ENCODE measurements at regions not wholly inside any gene's neighbourhood (a gene's known extent, or its start where the extent isn't known, plus 50 kb on each side); places are given as distances from the start of the nearest gene placed in this dataset.
"Not testable (repeated sequence)": the region's sequence is repeated elsewhere in the genome, so short reads cannot be mapped to it uniquely, and the experiment has no call there.

- Histone ChIP-seq H3K9ac (ENCODE audit: low read depth, low read length) (no peak overlapping the region), H3K4me1 (ENCODE audit: control insufficient read depth, insufficient read depth, low read length) (no peaks in the 10 kb centered on the region), H3K9me3 (ENCODE audit: control insufficient read depth, insufficient read depth, low read length) (no peaks in the 10 kb centered on the region), H3K4me3 (ENCODE audit: low read depth, low read length) (no peak overlapping the region), H3K36me3 (ENCODE audit: control insufficient read depth, insufficient read depth, low read length) (no peaks in the 10 kb centered on the region), H3K27me3 (ENCODE audit: control insufficient read depth, insufficient read depth, low read length) (no peaks in the 10 kb centered on the region)
These were observed 467.1 kb downstream of the SUCLG1 start for GRCh38 chr2:83991992-83992391.

GRCh38 chr2:83990636-83991035 is 468.4 kb downstream of the SUCLG1 start:
- no peaks in the 10 kb centered on the region for H3K27me3 ChIP-seq (ENCODE audit: control insufficient read depth, insufficient read depth, low read length)
- H3K9me3 ChIP-seq (ENCODE audit: control insufficient read depth, insufficient read depth, low read length), result no peaks in the 10 kb centered on the region
- H3K9ac ChIP-seq (ENCODE audit: low read depth, low read length), result no peak overlapping the region
- H3K4me1 ChIP-seq (ENCODE audit: control insufficient read depth, insufficient read depth, low read length), result no peaks in the 10 kb centered on the region
- H3K36me3 ChIP-seq (ENCODE audit: control insufficient read depth, insufficient read depth, low read length), result no peaks in the 10 kb centered on the region
- no peak overlapping the region for H3K4me3 ChIP-seq (ENCODE audit: low read depth, low read length)

GRCh38 chr2:83976628-83977027 is 482.5 kb downstream of the SUCLG1 start:
- H3K4me1 ChIP-seq (ENCODE audit: control insufficient read depth, insufficient read depth, low read length); H3K4me3 ChIP-seq (ENCODE audit: low read depth, low read length); H3K9ac ChIP-seq (ENCODE audit: low read depth, low read length); H3K9me3 ChIP-seq (ENCODE audit: control insufficient read depth, insufficient read depth, low read length); H3K36me3 ChIP-seq (ENCODE audit: control insufficient read depth, insufficient read depth, low read length); H3K27me3 ChIP-seq (ENCODE audit: control insufficient read depth, insufficient read depth, low read length): not testable (repeated sequence)

- Histone ChIP-seq H3K4me3 (ENCODE audit: low read depth, low read length) (no peak overlapping the region), H3K36me3 (ENCODE audit: control insufficient read depth, insufficient read depth, low read length) (no peaks in the 10 kb centered on the region), H3K27me3 (ENCODE audit: control insufficient read depth, insufficient read depth, low read length) (no peaks in the 10 kb centered on the region), H3K9me3 (ENCODE audit: control insufficient read depth, insufficient read depth, low read length) (no peaks in the 10 kb centered on the region), H3K9ac (ENCODE audit: low read depth, low read length) (no peak overlapping the region), H3K4me1 (ENCODE audit: control insufficient read depth, insufficient read depth, low read length) (peaks cover 7% of the 10 kb centered on the region)
These were observed 487.0 kb downstream of the SUCLG1 start for GRCh38 chr2:83972128-83972527.

- Histone ChIP-seq H3K9ac (ENCODE audit: low read depth, low read length) (no peak overlapping the region), H3K4me1 (ENCODE audit: control insufficient read depth, insufficient read depth, low read length) (peaks cover 7% of the 10 kb centered on the region), H3K4me3 (ENCODE audit: low read depth, low read length) (no peak overlapping the region), H3K27me3 (ENCODE audit: control insufficient read depth, insufficient read depth, low read length) (no peaks in the 10 kb centered on the region), H3K36me3 (ENCODE audit: control insufficient read depth, insufficient read depth, low read length) (no peaks in the 10 kb centered on the region), H3K9me3 (ENCODE audit: control insufficient read depth, insufficient read depth, low read length) (no peaks in the 10 kb centered on the region)
These were observed 487.5 kb downstream of the SUCLG1 start for GRCh38 chr2:83971547-83971946.

DNA sequence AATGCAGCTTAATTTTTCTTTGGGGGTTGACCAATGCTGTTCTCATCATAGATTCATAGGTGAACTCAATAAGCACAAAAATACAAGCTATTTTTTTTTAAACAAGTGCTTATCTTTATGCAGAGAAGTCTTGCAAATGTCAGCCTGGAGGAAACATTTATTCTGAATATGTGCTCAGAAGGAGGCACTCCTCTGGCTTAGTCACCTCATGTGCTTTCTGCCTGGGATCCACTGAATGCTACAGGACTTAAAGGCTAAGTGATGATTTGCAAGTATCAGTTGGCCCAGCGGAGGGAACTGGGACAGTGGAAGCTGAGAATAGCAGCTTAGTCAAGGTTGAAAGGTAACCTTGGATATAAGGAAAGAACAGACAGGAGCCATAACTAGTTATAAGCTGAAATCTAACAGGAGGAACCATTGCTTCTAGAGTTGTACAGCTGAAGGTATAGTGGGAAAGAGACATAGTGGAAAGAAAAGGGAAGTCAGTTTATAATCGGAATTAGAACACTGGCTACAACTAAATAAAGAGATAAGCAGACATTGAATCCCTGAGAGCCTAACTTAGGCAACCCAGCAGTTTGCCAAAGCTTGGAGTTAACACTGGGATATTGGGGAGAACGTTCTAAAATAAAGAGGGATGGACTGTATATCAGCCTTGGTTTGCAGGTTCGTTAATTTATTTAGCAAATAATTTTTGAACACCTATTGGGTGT is 488.7 kb downstream of the SUCLG1 start:
- H3K9me3 ChIP-seq (ENCODE audit: control insufficient read depth, insufficient read depth, low read length), result no peaks in the 10 kb centered on the region
- peaks cover 7% of the 10 kb centered on the region for H3K4me1 ChIP-seq (ENCODE audit: control insufficient read depth, insufficient read depth, low read length)
- no peak overlapping the region for H3K4me3 ChIP-seq (ENCODE audit: low read depth, low read length)
- no peaks in the 10 kb centered on the region for H3K27me3 ChIP-seq (ENCODE audit: control insufficient read depth, insufficient read depth, low read length)
- no peaks in the 10 kb centered on the region for H3K36me3 ChIP-seq (ENCODE audit: control insufficient read depth, insufficient read depth, low read length)
- no peak overlapping the region for H3K9ac ChIP-seq (ENCODE audit: low read depth, low read length)

DNA sequence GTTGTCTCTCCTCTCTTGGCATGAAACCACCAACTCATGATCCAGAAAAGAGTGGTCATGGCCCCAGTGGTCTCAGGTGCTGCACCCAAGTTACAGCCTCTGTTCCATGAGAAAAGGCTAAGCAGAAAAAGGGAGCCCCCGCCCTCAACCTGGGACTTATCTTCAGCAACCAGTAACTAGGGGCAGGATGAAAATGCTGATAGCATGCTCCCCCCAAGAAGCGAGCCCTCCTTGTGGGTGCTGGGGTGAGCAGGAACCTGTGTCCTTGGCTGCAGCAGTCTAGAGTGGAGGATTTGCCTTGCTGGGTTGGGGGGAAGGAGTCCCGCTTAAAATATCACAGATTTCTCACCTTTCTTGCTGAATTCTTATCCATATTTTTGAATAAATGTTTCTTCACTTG is 490.0 kb downstream of the SUCLG1 start:
- no peak overlapping the region for H3K9ac ChIP-seq (ENCODE audit: low read depth, low read length)
- H3K36me3 ChIP-seq (ENCODE audit: control insufficient read depth, insufficient read depth, low read length), result no peaks in the 10 kb centered on the region
- no peaks in the 10 kb centered on the region for H3K27me3 ChIP-seq (ENCODE audit: control insufficient read depth, insufficient read depth, low read length)
- H3K4me3 ChIP-seq (ENCODE audit: low read depth, low read length), result no peak overlapping the region
- H3K4me1 ChIP-seq (ENCODE audit: control insufficient read depth, insufficient read depth, low read length), result peaks cover 7% of the 10 kb centered on the region
- no peaks in the 10 kb centered on the region for H3K9me3 ChIP-seq (ENCODE audit: control insufficient read depth, insufficient read depth, low read length)

DNA sequence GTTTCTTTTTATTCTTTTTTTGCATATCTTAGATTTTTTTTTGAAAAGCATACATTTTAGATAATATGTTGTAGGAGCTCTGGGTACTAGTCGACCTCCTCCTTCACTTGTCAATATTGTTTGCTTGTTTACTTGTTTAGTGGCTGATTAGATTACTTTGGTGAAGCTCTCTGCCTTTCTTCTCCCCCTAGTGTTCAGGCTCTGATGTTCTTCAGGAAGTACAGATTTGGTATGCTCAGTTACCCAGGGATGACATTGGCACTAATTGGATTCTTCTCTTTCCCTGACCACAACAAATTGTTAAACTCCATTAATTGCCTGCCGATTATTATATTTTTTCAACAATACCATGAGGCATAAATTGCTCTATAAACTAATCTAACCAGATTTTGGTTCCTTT is 491.2 kb downstream of the SUCLG1 start:
- Histone ChIP-seq H3K4me1 (ENCODE audit: control insufficient read depth, insufficient read depth, low read length) (peaks cover 7% of the 10 kb centered on the region), H3K9ac (ENCODE audit: low read depth, low read length) (no peak overlapping the region), H3K4me3 (ENCODE audit: low read depth, low read length) (no peak overlapping the region), H3K27me3 (ENCODE audit: control insufficient read depth, insufficient read depth, low read length) (no peaks in the 10 kb centered on the region), H3K9me3 (ENCODE audit: control insufficient read depth, insufficient read depth, low read length) (no peaks in the 10 kb centered on the region), H3K36me3 (ENCODE audit: control insufficient read depth, insufficient read depth, low read length) (no peaks in the 10 kb centered on the region)

DNA sequence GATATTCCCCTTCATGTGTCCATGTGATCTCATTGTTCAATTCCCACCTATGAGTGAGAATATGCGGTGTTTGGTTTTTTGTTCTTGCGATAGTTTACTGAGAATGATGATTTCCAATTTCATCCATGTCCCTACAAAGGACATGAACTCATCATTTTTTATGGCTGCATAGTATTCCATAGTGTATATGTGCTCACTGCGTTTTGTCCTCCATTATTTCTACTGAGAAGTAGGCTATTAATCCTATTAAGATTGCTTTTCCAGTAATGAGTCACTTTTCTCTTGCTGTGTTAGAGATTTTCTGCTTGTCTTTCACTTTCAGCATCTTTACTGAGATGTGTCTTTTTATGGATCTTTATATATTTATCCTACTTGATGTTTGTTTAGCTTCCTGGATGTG is 492.1 kb downstream of the SUCLG1 start:
- H3K9ac ChIP-seq (ENCODE audit: low read depth, low read length); H3K27me3 ChIP-seq (ENCODE audit: control insufficient read depth, insufficient read depth, low read length); H3K4me3 ChIP-seq (ENCODE audit: low read depth, low read length); H3K4me1 ChIP-seq (ENCODE audit: control insufficient read depth, insufficient read depth, low read length); H3K36me3 ChIP-seq (ENCODE audit: control insufficient read depth, insufficient read depth, low read length); H3K9me3 ChIP-seq (ENCODE audit: control insufficient read depth, insufficient read depth, low read length): not testable (repeated sequence)

DNA sequence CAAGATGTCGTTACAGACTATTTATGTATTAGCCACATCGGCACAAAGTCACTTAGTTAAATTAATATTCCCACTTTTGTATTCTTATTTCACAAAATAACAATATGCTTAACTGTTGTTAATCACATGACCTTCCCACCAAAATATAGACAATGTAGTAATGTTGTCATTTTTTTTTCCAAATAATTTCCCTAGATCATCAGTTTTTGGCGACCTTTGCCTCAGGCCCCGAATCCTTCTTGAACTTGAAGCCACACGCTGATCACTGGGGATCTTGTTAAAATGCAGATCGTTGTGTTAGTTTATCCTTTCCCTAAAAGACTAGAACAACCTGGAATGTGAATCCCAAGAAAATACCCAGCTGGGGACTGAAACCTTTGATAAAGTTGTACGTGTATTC is 497.6 kb downstream of the SUCLG1 start:
- H3K4me1 ChIP-seq (ENCODE audit: control insufficient read depth, insufficient read depth, low read length), result no peaks in the 10 kb centered on the region
- H3K27me3 ChIP-seq (ENCODE audit: control insufficient read depth, insufficient read depth, low read length), result no peaks in the 10 kb centered on the region
- no peaks in the 10 kb centered on the region for H3K36me3 ChIP-seq (ENCODE audit: control insufficient read depth, insufficient read depth, low read length)
- no peaks in the 10 kb centered on the region for H3K9me3 ChIP-seq (ENCODE audit: control insufficient read depth, insufficient read depth, low read length)
- no peak overlapping the region for H3K9ac ChIP-seq (ENCODE audit: low read depth, low read length)
- H3K4me3 ChIP-seq (ENCODE audit: low read depth, low read length), result no peak overlapping the region

DNA sequence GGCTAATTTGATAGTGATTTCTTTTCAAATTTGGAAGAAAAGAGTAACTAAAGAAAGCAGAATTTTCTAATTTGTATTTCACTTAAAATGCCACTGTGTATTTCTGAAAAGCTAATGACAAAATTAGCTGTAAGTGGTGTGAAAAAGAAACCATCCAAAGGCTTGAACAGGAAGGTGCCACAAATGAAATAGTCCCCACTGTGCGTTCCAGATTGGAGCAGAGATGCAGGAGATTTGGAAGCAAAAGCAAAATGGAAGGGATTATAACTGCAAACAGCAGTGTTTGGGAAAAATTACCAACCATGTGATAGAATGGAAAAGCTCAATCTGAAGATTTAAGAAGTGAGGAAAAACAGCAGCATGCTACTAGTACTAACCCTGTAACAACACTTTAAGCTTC is 498.7 kb downstream of the SUCLG1 start:
- H3K9me3 ChIP-seq (ENCODE audit: control insufficient read depth, insufficient read depth, low read length), result no peaks in the 10 kb centered on the region
- H3K36me3 ChIP-seq (ENCODE audit: control insufficient read depth, insufficient read depth, low read length), result no peaks in the 10 kb centered on the region
- H3K9ac ChIP-seq (ENCODE audit: low read depth, low read length), result no peak overlapping the region
- no peak overlapping the region for H3K4me3 ChIP-seq (ENCODE audit: low read depth, low read length)
- no peaks in the 10 kb centered on the region for H3K27me3 ChIP-seq (ENCODE audit: control insufficient read depth, insufficient read depth, low read length)
- no peaks in the 10 kb centered on the region for H3K4me1 ChIP-seq (ENCODE audit: control insufficient read depth, insufficient read depth, low read length)

GRCh38 chr2:83959266-83959665 is 499.8 kb downstream of the SUCLG1 start:
- H3K4me3 ChIP-seq (ENCODE audit: low read depth, low read length), result no peak overlapping the region
- no peak overlapping the region for H3K9ac ChIP-seq (ENCODE audit: low read depth, low read length)
- no peaks in the 10 kb centered on the region for H3K4me1 ChIP-seq (ENCODE audit: control insufficient read depth, insufficient read depth, low read length)
- H3K36me3 ChIP-seq (ENCODE audit: control insufficient read depth, insufficient read depth, low read length), result no peaks in the 10 kb centered on the region
- H3K9me3 ChIP-seq (ENCODE audit: control insufficient read depth, insufficient read depth, low read length), result no peaks in the 10 kb centered on the region
- H3K27me3 ChIP-seq (ENCODE audit: control insufficient read depth, insufficient read depth, low read length), result no peaks in the 10 kb centered on the region
